ENCODE measurements at regions not wholly inside any gene's neighbourhood (a gene's known extent, or its start where the extent isn't known, plus 50 kb on each side); places are given as distances from the start of the nearest gene placed in this dataset.

DNA sequence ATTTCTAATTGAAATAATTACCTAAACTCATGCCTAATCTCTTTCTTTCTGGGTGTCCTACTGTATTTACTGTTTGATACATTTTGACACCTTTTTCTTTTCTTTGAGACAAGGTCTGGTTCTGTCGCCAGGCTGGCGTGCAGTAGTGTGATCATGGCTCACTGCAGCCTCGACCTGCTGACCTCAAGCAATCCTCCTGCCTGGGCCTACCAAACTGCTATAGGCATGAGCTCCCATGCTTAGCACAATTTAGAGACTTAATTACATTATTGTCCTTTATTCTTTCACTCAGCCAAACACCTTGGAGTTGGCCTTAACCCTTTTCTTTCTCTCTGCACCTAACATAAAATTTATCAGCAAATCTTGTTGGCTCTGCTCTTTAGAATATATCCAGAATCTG, 139.8 kb upstream of the KIF26B start:
- TF ChIP-seq, protein P1, sequence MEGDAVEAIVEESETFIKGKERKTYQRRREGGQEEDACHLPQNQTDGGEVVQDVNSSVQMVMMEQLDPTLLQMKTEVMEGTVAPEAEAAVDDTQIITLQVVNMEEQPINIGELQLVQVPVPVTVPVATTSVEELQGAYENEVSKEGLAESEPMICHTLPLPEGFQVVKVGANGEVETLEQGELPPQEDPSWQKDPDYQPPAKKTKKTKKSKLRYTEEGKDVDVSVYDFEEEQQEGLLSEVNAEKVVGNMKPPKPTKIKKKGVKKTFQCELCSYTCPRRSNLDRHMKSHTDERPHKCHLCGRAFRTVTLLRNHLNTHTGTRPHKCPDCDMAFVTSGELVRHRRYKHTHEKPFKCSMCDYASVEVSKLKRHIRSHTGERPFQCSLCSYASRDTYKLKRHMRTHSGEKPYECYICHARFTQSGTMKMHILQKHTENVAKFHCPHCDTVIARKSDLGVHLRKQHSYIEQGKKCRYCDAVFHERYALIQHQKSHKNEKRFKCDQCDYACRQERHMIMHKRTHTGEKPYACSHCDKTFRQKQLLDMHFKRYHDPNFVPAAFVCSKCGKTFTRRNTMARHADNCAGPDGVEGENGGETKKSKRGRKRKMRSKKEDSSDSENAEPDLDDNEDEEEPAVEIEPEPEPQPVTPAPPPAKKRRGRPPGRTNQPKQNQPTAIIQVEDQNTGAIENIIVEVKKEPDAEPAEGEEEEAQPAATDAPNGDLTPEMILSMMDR (IDR thresholded peaks at IDR 0.05), result no peak
- no peak for TF ChIP-seq POLR2A (IDR thresholded peaks at IDR 0.05)

All from adrenal gland (tissue), 5 donors.